Glutamatergic neuron (in vitro differentiated cells): ENCODE measurements at regions not wholly inside any gene's neighbourhood (a gene's known extent, or its start where the extent isn't known, plus 50 kb on each side); places are given as distances from the start of the nearest gene placed in this dataset.

Experiments used
- DNase-seq: peaks from one replicate; pipeline ENCODE4 v3.0.0; 2022
- H3K27ac Mint-ChIP-seq: one replicate; pipeline ENCODE4 v1.8.0; 2020; ENCODE audit warnings: mild to moderate bottlenecking, mixed read lengths, inconsistent platforms; ENCODE audit not compliant: unreplicated experiment
- H3K27me3 Mint-ChIP-seq: one replicate; pipeline ENCODE4 v1.8.0; 2020; ENCODE audit warnings: mild to moderate bottlenecking, moderate library complexity, mixed read lengths, inconsistent platforms; ENCODE audit not compliant: unreplicated experiment
- H3K36me3 Mint-ChIP-seq: one replicate; pipeline ENCODE4 v1.8.0; 2020; ENCODE audit warnings: mild to moderate bottlenecking, mixed read lengths, inconsistent platforms; ENCODE audit not compliant: unreplicated experiment
- H3K4me1 Mint-ChIP-seq: one replicate; pipeline ENCODE4 v1.8.0; 2020; ENCODE audit warnings: mild to moderate bottlenecking, low read depth, mixed read lengths, inconsistent platforms; ENCODE audit not compliant: unreplicated experiment
- H3K4me3 Mint-ChIP-seq: one replicate; pipeline ENCODE4 v1.8.0; 2020; ENCODE audit warnings: mild to moderate bottlenecking, mixed read lengths, inconsistent platforms; ENCODE audit not compliant: unreplicated experiment
- H3K9me3 Mint-ChIP-seq: one replicate; pipeline ENCODE4 v1.8.0; 2020; ENCODE audit warnings: mild to moderate bottlenecking, moderate library complexity, mixed read lengths, inconsistent platforms; ENCODE audit not compliant: unreplicated experiment
- TF ChIP-seq, protein P1 (sequence below): fragments of 200-600 bp; sonication (generic); IDR thresholded peaks from one replicate; pipeline ENCODE4 v1.5.0; 2021; ENCODE audit not compliant: partially characterized antibody, unreplicated experiment

DNA sequence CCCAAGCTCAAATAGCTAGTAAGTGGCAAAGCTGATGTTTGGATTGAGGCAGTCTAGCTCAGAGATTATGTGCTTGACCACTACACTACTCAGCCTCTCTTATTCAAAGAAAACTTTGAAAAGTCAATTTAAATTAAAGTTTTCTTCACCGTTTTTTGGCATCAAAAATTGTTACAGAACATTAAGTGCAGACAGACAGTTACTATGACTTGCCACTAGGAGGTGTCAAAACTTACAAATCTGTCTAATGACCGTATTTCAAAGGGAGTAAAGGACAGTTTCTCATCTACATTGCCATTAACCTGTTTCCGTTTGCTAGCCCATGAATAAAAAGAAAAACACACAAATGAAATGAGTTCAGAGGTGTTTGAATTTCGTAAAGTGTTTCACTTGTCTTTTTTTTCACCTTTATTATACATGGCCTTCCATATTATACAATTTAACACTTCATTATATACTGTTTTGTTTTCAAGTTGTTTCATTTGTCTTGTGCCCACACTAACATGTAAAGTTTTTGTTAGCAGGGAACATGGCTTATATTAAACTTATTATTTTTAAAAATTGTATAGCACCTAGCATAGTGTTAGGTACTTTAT lies 57.4 kb upstream of the MTF2 start:
- Mint-ChIP-seq H3K9me3 (peaks cover 2% of the 10 kb centered on the region), H3K27me3 (peaks cover 3% of the 10 kb centered on the region), H3K36me3 (no peaks in the 10 kb centered on the region), H3K27ac (no peak overlapping the region), H3K4me3 (no peak overlapping the region), H3K4me1 (peaks cover 24% of the 10 kb centered on the region)
- TF ChIP-seq, protein P1, sequence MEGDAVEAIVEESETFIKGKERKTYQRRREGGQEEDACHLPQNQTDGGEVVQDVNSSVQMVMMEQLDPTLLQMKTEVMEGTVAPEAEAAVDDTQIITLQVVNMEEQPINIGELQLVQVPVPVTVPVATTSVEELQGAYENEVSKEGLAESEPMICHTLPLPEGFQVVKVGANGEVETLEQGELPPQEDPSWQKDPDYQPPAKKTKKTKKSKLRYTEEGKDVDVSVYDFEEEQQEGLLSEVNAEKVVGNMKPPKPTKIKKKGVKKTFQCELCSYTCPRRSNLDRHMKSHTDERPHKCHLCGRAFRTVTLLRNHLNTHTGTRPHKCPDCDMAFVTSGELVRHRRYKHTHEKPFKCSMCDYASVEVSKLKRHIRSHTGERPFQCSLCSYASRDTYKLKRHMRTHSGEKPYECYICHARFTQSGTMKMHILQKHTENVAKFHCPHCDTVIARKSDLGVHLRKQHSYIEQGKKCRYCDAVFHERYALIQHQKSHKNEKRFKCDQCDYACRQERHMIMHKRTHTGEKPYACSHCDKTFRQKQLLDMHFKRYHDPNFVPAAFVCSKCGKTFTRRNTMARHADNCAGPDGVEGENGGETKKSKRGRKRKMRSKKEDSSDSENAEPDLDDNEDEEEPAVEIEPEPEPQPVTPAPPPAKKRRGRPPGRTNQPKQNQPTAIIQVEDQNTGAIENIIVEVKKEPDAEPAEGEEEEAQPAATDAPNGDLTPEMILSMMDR, result peak; percentile 90
- DNase-seq, result no peak

DNA sequence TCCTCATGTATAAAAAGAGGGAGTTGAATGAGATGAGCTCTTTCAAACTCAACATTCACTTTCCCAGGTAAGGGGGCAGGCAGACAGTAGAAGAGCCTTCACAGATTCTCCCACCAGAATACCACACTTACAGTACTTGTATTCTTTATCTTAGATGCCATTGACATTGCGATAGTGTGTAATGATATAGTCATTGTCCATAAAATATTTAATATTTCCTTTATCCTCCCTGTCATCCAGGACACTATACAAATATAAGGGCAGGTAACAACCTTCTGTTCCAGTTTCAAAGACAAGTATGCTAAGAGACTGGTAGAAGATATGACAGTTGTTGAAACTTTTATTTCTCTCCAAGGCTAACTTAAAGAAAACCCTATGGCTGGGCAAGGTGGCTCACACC lies 56.5 kb upstream of the MTF2 start:
- no peak for DNase-seq
- no peak overlapping the region for H3K4me3 Mint-ChIP-seq
- peaks cover 4% of the 10 kb centered on the region for H3K36me3 Mint-ChIP-seq
- H3K27me3 Mint-ChIP-seq, result peaks cover 3% of the 10 kb centered on the region
- peaks cover 24% of the 10 kb centered on the region for H3K4me1 Mint-ChIP-seq
- peaks cover 2% of the 10 kb centered on the region for H3K9me3 Mint-ChIP-seq
- H3K27ac Mint-ChIP-seq, result no peak overlapping the region
- TF ChIP-seq, protein P1, result no peak

DNA sequence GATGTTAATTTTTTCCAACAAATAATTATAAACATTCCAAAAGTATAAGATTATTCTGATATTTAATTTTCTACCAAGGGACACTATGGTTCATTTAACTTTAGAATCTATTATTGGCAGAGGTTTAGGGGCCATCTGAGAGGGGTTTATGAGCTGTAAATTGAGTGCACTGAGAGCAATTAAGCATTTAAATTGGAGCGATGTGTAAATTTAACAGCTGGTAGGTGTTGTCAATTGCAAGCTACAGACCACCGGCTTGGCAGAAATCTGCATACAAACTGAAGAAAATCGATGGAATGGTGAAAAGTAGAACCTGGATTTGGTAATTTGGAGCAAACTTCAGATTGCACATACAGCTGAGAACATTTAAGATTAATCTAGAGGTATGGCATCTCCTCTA lies 55.8 kb upstream of the MTF2 start:
- Mint-ChIP-seq H3K27me3 (peaks cover 3% of the 10 kb centered on the region), H3K4me3 (no peak overlapping the region), H3K27ac (peak overlapping the region; percentile 74), H3K9me3 (peaks cover 2% of the 10 kb centered on the region), H3K36me3 (peaks cover 4% of the 10 kb centered on the region), H3K4me1 (peaks cover 28% of the 10 kb centered on the region)
- TF ChIP-seq, protein P1, result no peak
- no peak for DNase-seq

DNA sequence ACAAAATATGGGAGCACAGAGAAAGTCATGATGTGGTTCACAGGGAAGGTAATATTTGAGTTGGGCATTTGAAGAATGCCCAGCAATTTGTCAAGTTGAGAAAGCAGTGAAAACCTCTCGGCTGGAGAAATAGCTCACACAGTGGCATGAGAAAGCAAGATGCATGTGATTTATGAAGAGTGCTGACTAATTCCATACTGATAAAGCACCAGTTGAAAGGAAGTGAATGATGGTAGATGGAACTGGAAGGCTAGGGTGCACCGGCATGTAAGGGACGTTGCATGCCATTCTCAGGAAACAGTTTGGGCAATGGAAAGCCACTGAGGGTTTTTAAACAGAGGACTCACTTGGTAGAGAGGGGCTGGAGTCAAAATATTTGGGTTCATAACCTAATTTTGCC lies 53.5 kb upstream of the MTF2 start:
- TF ChIP-seq, protein P1, result no peak
- H3K36me3 Mint-ChIP-seq, result peaks cover 4% of the 10 kb centered on the region
- no peak overlapping the region for H3K27ac Mint-ChIP-seq
- peaks cover 2% of the 10 kb centered on the region for H3K9me3 Mint-ChIP-seq
- no peak for DNase-seq
- H3K4me3 Mint-ChIP-seq, result no peak overlapping the region
- H3K27me3 Mint-ChIP-seq, result peaks cover 3% of the 10 kb centered on the region
- peaks cover 36% of the 10 kb centered on the region for H3K4me1 Mint-ChIP-seq

DNA sequence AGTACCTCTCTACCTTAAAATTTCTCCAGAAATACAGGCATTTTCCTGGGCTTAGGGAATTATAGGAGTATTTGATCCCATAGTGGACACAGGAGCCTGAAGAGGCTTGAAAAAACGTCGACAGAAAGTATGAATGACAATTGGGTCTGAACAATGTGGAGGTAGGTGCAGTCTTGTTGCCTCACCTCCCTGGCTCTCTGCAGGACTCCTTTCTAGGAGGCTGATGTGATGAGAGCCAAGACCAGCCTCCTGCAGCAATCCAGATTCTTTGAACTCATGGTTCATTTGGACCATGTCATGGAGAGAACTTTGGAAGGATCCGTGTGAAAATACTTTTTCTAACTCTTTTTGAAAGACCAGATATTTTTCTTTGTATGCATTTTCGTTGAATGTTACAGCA lies 50.5 kb upstream of the MTF2 start:
- TF ChIP-seq, protein P1, result no peak
- Mint-ChIP-seq H3K36me3 (peaks cover 4% of the 10 kb centered on the region), H3K9me3 (peaks cover 5% of the 10 kb centered on the region)

More for the DNA sequence above, 50.5 kb upstream of the MTF2 start:
- H3K4me3 Mint-ChIP-seq, result no peak overlapping the region
- H3K4me1 Mint-ChIP-seq, result peaks cover 37% of the 10 kb centered on the region
- peaks cover 6% of the 10 kb centered on the region for H3K27me3 Mint-ChIP-seq
- H3K27ac Mint-ChIP-seq, result no peak overlapping the region
- DNase-seq, result no peak
